Loucy (cell line): ENCODE measurements at regions not wholly inside any gene's neighbourhood (a gene's known extent, or its start where the extent isn't known, plus 50 kb on each side); places are given as distances from the start of the nearest gene placed in this dataset.

Experiments
- H2AFZ ChIP-seq: fragments of 200-600 bp; sonication (generic); 2 replicates; pipeline ENCODE4 v1.6.0; 2016; ENCODE audit warnings: antibody characterized with exemption, mild to moderate bottlenecking, low read length, moderate library complexity
- H3F3A ChIP-seq: fragments of 200-600 bp; 2 replicates; pipeline ENCODE4 v1.6.0; 2016; ENCODE audit warnings: antibody characterized with exemption, low read depth, mild to moderate bottlenecking
- H3K27me3 ChIP-seq: fragments of 200-600 bp; sonication (generic); 2 replicates; pipeline ENCODE4 v1.6.1; 2014; ENCODE audit warnings: low read length, mild to moderate bottlenecking; ENCODE audit not compliant: insufficient read depth, poor library complexity, severe bottlenecking
- H3K36me3 ChIP-seq: fragments of 200-600 bp; sonication (generic); 2 replicates; pipeline ENCODE4 v1.6.1; 2016; ENCODE audit warnings: low read length; ENCODE audit not compliant: insufficient read depth
- H3K4me1 ChIP-seq: fragments of 200-600 bp; sonication (generic); 2 replicates; pipeline ENCODE4 v1.5.1; 2014; ENCODE audit warnings: low read length, mild to moderate bottlenecking; ENCODE audit not compliant: insufficient read depth, poor library complexity, severe bottlenecking
- H3K4me2 ChIP-seq: fragments of 200-600 bp; sonication (generic); 2 replicates; pipeline ENCODE4 v1.6.0; 2014; ENCODE audit warnings: antibody characterized with exemption, low read length, low read depth, mild to moderate bottlenecking; ENCODE audit not compliant: poor library complexity, severe bottlenecking
- H3K4me3 ChIP-seq: fragments of 200-600 bp; sonication (generic); 2 replicates; pipeline ENCODE4 v1.5.1; 2014; ENCODE audit warnings: low read length, mild to moderate bottlenecking, mixed read lengths; ENCODE audit not compliant: poor library complexity, severe bottlenecking
- H3K79me2 ChIP-seq: fragments of 200-600 bp; sonication (generic); 2 replicates; pipeline ENCODE4 v1.6.1; 2014; ENCODE audit warnings: low read length; ENCODE audit not compliant: insufficient read depth
- H3K9ac ChIP-seq: fragments of 200-600 bp; sonication (generic); 2 replicates; pipeline ENCODE4 v1.6.0; 2014; ENCODE audit warnings: mild to moderate bottlenecking, low read depth, low read length, moderate library complexity; ENCODE audit not compliant: poor library complexity, severe bottlenecking
- H3K9me2 ChIP-seq: fragments of 200-600 bp; sonication (generic); replicated peaks from 2 replicates; pipeline ENCODE4 v1.6.1; 2016; ENCODE audit warnings: low read depth, low read length, mixed read lengths
- H3K9me3 ChIP-seq: fragments of 200-600 bp; sonication (generic); 2 replicates; pipeline ENCODE4 v1.6.1; 2014; ENCODE audit warnings: mild to moderate bottlenecking, antibody characterized with exemption, low read length, low read depth; ENCODE audit not compliant: insufficient read depth
- H4K20me1 ChIP-seq: fragments of 200-600 bp; sonication (generic); 2 replicates; pipeline ENCODE4 v1.6.0; 2014; ENCODE audit warnings: antibody characterized with exemption, low read length, mild to moderate bottlenecking; ENCODE audit not compliant: insufficient read depth, poor library complexity, severe bottlenecking
- CTCF ChIP-seq: fragments of 200-600 bp; sonication (generic); conservative IDR thresholded peaks from 2 replicates; pipeline ENCODE4 v1.5.1; 2014; ENCODE audit warnings: mild to moderate bottlenecking, antibody characterized with exemption, low read length
- EZH2phosphoT487 ChIP-seq: fragments of 200-600 bp; IDR thresholded peaks from 2 replicates; pipeline ENCODE4 v1.6.1; 2018; ENCODE audit warnings: antibody characterized with exemption, mild to moderate bottlenecking, moderate library complexity, borderline replicate concordance

- no peaks in the 10 kb centered on the region for H3K79me2 ChIP-seq
- no peaks in the 10 kb centered on the region for H4K20me1 ChIP-seq
- no peaks in the 10 kb centered on the region for H3K27me3 ChIP-seq
- no peak overlapping the region for H3K4me2 ChIP-seq
- no peaks in the 10 kb centered on the region for H3F3A ChIP-seq
- H2AFZ ChIP-seq = no peak overlapping the region
- H3K9me2 ChIP-seq = no peaks in the 10 kb centered on the region
- no peak for TF ChIP-seq CTCF
- TF ChIP-seq EZH2phosphoT487 = no peak
- H3K36me3 ChIP-seq = no peaks in the 10 kb centered on the region
- H3K4me1 ChIP-seq = no peaks in the 10 kb centered on the region
- H3K4me3 ChIP-seq = no peak overlapping the region
- no peaks in the 10 kb centered on the region for H3K9me3 ChIP-seq
- H3K9ac ChIP-seq = no peak overlapping the region
Measured at GRCh38 chr3:113113361-113113760, 98.0 kb upstream of the BOC start.

- Histone ChIP-seq H4K20me1 (no peaks in the 10 kb centered on the region), H3K4me3 (no peak overlapping the region), H2AFZ (no peak overlapping the region), H3F3A (no peaks in the 10 kb centered on the region), H3K4me1 (no peaks in the 10 kb centered on the region), H3K9me3 (no peaks in the 10 kb centered on the region), H3K79me2 (no peaks in the 10 kb centered on the region), H3K9ac (no peak overlapping the region), H3K9me2 (no peaks in the 10 kb centered on the region), H3K27me3 (no peaks in the 10 kb centered on the region), H3K36me3 (no peaks in the 10 kb centered on the region), H3K4me2 (no peak overlapping the region)
- TF ChIP-seq CTCF (no peak), EZH2phosphoT487 (no peak)
Measured at GRCh38 chr3:113117511-113118234, 93.7 kb upstream of the BOC start.

- H2AFZ ChIP-seq = no peak overlapping the region
- H4K20me1 ChIP-seq = no peaks in the 10 kb centered on the region
- H3K9me3 ChIP-seq = no peaks in the 10 kb centered on the region
- H3K9me2 ChIP-seq = no peaks in the 10 kb centered on the region
- no peak overlapping the region for H3K4me2 ChIP-seq
- no peak for TF ChIP-seq CTCF
- H3K9ac ChIP-seq = no peak overlapping the region
- H3K79me2 ChIP-seq = no peaks in the 10 kb centered on the region
- H3K4me3 ChIP-seq = no peak overlapping the region
- H3K4me1 ChIP-seq = no peaks in the 10 kb centered on the region
- no peaks in the 10 kb centered on the region for H3K27me3 ChIP-seq
- H3K36me3 ChIP-seq = no peaks in the 10 kb centered on the region
- H3F3A ChIP-seq = no peaks in the 10 kb centered on the region
Measured at GRCh38 chr3:113118336-113118735, 93.0 kb upstream of the BOC start.
